ENCODE measurements at regions not wholly inside any gene's neighbourhood (a gene's known extent, or its start where the extent isn't known, plus 50 kb on each side); places are given as distances from the start of the nearest gene placed in this dataset.
A peak's percentile ranks its signal among the peaks of the same experiment; 100 is the strongest.

DNA sequence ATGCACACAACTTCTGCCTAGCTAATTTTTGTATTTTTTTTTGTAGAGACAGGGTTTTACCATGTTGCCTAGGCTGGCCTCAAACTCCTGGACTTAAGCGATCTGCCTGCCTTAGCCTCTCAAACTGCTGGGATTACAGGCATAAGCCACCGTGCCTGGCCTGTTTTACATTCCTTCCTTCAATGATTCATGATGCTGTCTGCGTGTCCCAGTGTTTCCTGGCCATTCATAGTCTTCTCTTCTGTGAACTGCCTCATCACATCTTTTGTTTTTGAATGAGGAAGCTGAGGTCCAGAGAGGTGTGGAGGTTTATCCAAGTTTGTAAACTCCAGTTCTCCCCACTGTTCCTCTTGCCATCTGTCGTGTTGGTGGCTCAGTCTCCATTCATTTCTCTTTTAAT lies 64.5 kb upstream of the MED9 start:
- H3K27ac Mint-ChIP-seq = no peak overlapping the region
- no peaks in the 10 kb centered on the region for H3K36me3 Mint-ChIP-seq
- H3K27me3 Mint-ChIP-seq = peaks cover 37% of the 10 kb centered on the region
- peaks cover 6% of the 10 kb centered on the region for H3K9me3 Mint-ChIP-seq
- H3K4me3 Mint-ChIP-seq = no peak overlapping the region
- H3K4me1 Mint-ChIP-seq = peaks cover 33% of the 10 kb centered on the region
- no peak for DNase-seq
- CTCF ChIA-PET = interaction anchor here (0.8 to 0.9 kb wide), 2 partner anchors 12 to 19 kb away, joined by 3 read pairs; no protein-coding TSS in a partner anchor

DNA sequence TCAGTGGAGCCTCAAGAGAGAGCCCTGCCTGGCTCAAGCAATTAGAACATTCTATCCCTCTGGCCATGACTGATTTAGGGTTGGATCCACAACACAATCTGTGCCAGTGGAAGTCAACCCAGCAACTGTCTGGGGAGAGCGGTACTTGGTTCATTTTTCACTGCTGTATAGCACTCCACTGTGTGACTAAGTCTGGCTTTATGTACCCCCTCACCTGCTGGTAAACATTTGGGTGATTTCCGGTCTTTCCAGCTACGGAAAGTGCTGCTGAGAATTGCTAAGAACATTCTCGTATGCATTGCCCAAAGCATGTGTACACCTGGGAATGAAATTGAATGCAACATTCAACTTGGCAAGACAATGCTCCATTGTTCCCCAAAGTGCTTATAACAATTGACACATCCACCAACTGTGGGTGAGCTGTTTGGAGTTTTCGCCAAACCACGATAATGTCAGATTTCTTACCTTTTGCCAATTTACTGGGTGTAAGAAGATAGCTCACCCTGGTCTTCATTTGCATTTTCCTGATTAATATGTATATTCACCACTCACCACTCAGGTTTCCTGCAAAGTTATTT lies 63.5 kb upstream of the MED9 start:
- no peak for DNase-seq
- no peak overlapping the region for H3K27ac Mint-ChIP-seq
- CTCF ChIA-PET = interaction anchor here (0.9 kb wide), 1 partner anchor 20 kb away, joined by 3 read pairs; no protein-coding TSS in a partner anchor
- H3K4me3 Mint-ChIP-seq = no peak overlapping the region
- peaks cover 6% of the 10 kb centered on the region for H3K9me3 Mint-ChIP-seq
- H3K27me3 Mint-ChIP-seq = peaks cover 33% of the 10 kb centered on the region
- peaks cover 29% of the 10 kb centered on the region for H3K4me1 Mint-ChIP-seq
- no peaks in the 10 kb centered on the region for H3K36me3 Mint-ChIP-seq

DNA sequence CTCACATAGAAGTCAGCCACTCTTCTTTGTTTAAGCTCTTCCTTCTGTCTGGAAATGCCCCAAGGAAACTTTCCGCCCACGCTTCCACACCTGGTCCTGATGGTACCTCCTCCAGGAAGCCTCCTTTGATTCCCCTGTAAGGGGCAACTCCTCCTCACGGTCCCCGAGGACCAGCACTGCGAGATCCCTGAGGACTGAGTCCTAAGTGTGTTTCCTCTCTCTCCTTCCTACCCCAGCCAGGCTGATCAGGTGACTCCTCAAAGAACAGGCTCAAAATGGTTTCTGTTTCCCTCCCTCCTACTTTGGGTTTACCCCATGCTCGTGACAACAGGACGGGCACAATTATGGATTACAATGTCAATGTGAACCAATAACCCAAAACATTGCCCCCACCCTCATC lies 63.0 kb upstream of the MED9 start:
- no peak overlapping the region for H3K27ac Mint-ChIP-seq
- peaks cover 33% of the 10 kb centered on the region for H3K27me3 Mint-ChIP-seq
- peaks cover 26% of the 10 kb centered on the region for H3K4me1 Mint-ChIP-seq
- CTCF ChIA-PET = no interaction called here
- DNase-seq = no peak
- peaks cover 6% of the 10 kb centered on the region for H3K9me3 Mint-ChIP-seq
- no peak overlapping the region for H3K4me3 Mint-ChIP-seq
- no peaks in the 10 kb centered on the region for H3K36me3 Mint-ChIP-seq

DNA sequence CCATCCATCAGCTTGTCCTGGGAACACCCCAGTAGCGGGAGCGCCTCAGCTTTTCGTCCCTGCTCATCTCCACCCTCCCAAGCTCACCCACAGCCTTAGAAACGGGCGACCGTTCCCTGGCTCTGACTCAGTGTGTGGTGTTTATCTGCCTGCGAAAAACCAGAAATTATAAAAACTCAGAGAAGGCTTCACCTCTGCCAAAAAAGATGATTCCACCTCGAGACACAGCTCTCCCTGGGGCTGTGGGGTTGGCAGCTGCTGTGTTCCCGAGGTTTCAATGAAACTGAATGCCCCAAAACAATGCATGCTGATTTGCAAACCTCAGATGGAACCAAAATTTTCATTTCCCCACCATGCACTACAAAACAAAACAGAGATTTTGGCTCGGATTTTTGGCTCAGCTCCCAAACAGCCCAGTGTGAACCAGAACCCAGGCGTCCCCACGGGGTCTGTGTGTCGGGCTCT lies 62.4 kb upstream of the MED9 start:
- DNase-seq = no peak
- Mint-ChIP-seq H3K4me1 (peaks cover 22% of the 10 kb centered on the region), H3K36me3 (no peaks in the 10 kb centered on the region), H3K9me3 (peaks cover 6% of the 10 kb centered on the region), H3K27me3 (peaks cover 33% of the 10 kb centered on the region), H3K27ac (no peak overlapping the region), H3K4me3 (no peak overlapping the region)
- CTCF ChIA-PET = no interaction called here

DNA sequence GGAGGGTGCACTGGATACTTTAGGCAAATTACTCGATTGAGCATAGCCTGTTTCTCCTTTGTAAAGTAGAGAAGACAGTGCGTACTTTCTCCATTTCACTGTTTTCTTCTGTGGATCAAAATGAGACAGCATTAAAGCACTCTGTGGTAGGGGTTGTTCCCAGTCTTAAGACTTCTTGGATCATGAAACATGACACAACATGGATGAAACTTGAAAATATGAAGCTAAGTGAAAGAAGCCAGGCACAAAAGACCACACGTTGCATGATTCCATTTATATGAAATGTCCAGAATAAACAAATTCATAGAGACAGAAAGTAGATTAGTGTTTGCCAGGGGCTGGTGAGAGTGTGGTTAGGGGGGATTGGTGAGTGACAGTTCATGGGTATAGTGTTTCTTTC lies 61.8 kb upstream of the MED9 start:
- Mint-ChIP-seq H3K4me1 (peaks cover 20% of the 10 kb centered on the region), H3K27me3 (peaks cover 27% of the 10 kb centered on the region), H3K9me3 (peaks cover 6% of the 10 kb centered on the region), H3K27ac (no peak overlapping the region), H3K36me3 (no peaks in the 10 kb centered on the region), H3K4me3 (no peak overlapping the region)
- DNase-seq = no peak
- CTCF ChIA-PET = no interaction called here

DNA sequence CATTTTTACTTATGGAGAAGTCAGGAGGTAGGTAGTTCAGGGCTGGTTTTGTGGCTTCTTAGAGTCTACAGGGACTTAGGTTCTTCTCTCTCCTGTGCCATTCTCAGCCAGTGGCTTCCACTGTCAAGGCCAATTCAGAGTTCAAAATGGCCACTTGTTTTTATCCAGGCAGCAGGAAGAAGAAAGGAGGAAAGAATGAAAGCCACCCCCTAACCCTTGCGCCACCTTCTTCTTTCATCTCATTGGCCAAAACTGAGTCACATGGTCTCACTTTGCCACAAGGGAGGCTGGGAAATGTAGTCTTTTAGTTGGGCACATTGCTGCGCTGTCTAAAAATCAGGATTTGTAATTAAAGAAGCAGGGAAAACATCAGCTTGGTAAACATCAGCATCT lies 60.8 kb upstream of the MED9 start:
- peaks cover 6% of the 10 kb centered on the region for H3K9me3 Mint-ChIP-seq
- no peaks in the 10 kb centered on the region for H3K36me3 Mint-ChIP-seq
- H3K27ac Mint-ChIP-seq = peak overlapping the region; percentile 71
- peaks cover 20% of the 10 kb centered on the region for H3K4me1 Mint-ChIP-seq
- H3K4me3 Mint-ChIP-seq = no peak overlapping the region
- peak; percentile 46 for DNase-seq
- CTCF ChIA-PET = no interaction called here
- peaks cover 30% of the 10 kb centered on the region for H3K27me3 Mint-ChIP-seq

DNA sequence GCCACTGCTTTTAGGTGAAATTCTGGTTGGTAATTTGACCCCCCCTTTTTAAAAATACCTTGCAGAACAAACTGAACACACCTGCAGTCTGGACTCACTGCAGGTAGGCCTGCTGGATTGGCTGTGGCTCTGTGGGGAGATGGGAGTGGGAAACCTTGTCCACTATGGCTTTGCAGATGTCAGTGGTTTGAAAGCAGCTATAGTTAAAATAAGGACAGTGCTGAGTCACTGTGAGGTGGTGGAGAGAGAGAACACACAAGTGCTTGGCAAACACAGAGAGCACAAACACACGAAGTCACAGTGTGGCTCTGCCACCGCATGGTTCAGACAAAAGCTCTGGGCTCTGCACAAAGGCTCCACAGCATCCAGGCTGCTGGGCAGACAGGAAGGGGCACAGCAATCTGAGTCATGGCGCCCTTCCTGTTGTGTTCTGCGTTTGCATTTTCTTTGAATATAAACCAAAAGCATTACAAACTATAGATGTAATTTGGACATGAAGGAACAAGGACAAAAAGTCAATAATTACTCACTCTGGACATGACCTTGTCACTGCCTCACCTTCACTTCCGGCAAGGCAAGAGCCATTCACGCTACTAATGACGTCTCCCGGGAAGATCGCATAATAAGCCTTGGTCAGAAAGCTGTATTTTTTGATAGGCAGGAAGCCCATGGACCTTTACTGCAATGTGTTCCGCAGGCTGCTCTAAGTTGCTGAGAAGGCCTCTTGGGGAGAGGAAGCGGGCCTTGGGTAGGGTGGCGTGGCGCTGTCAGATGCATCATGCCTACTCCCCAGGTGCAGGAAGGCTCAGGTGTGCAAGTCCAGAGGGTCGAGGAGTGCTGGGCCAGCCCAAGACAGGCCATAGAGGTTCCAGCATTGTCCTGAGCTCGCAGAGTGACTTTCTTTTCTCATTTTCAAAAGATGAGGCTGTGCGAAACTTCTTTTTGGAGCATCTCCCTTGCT lies 60.1 kb upstream of the MED9 start:
- Mint-ChIP-seq H3K4me1 (peaks cover 20% of the 10 kb centered on the region), H3K9me3 (peaks cover 6% of the 10 kb centered on the region), H3K27me3 (peaks cover 34% of the 10 kb centered on the region), H3K27ac (peak overlapping the region; percentile 71), H3K36me3 (no peaks in the 10 kb centered on the region), H3K4me3 (no peak overlapping the region)
- peak; percentile 47 for DNase-seq
- CTCF ChIA-PET = no interaction called here

DNA sequence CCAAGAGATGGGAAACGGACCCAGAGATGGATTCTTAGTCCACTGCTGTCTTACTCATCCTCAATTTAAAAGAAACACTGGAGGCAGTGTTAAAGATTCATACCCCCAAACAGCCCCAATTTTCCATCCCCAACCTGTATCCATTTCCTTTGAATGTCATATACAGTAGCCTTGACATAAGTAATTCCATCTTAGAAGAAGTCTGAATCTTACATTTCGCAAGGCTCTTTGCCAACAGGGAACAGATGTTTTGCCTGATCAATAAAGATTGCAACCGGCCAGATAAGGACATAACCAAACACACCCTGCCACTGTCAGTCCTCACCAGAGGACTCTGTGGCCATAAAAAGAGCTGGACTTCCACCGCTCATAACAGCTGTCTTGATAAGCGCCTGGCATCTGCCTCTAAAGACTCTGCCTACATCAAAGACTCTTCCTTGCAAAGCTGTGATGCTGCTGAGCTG lies 59.0 kb upstream of the MED9 start:
- DNase-seq = no peak
- CTCF ChIA-PET = no interaction called here
- no peaks in the 10 kb centered on the region for H3K36me3 Mint-ChIP-seq
- no peak overlapping the region for H3K27ac Mint-ChIP-seq
- H3K27me3 Mint-ChIP-seq = peaks cover 28% of the 10 kb centered on the region
- H3K9me3 Mint-ChIP-seq = peaks cover 6% of the 10 kb centered on the region
- H3K4me3 Mint-ChIP-seq = no peak overlapping the region
- H3K4me1 Mint-ChIP-seq = peaks cover 17% of the 10 kb centered on the region

DNA sequence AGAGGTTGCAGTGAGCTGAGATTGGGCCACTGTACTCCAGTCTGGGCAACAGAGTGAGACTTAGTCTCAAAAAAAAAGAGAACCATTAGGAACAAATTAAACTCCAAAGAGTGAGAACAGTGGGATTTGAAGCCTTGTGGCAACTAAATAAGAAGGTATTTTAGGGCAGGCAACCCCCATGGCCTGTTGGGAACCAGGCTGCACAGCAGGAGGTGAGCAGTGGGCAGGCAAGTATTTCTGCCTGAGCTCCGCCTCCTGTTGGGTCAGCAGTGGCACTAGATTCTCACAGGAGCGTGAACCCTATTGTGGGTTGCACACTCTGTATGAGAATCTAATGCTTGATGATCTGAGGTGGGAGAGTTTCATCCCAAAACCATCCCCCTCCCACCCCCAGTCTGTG lies 57.6 kb upstream of the MED9 start:
- no peak overlapping the region for H3K27ac Mint-ChIP-seq
- peaks cover 6% of the 10 kb centered on the region for H3K9me3 Mint-ChIP-seq
- H3K36me3 Mint-ChIP-seq = no peaks in the 10 kb centered on the region
- peaks cover 17% of the 10 kb centered on the region for H3K4me1 Mint-ChIP-seq
- H3K4me3 Mint-ChIP-seq = no peak overlapping the region
- DNase-seq = no peak
- H3K27me3 Mint-ChIP-seq = peaks cover 21% of the 10 kb centered on the region
- CTCF ChIA-PET = interaction anchor here (1.3 kb wide), 1 partner anchor 64 kb away, joined by 3 read pairs; no protein-coding TSS in a partner anchor

DNA sequence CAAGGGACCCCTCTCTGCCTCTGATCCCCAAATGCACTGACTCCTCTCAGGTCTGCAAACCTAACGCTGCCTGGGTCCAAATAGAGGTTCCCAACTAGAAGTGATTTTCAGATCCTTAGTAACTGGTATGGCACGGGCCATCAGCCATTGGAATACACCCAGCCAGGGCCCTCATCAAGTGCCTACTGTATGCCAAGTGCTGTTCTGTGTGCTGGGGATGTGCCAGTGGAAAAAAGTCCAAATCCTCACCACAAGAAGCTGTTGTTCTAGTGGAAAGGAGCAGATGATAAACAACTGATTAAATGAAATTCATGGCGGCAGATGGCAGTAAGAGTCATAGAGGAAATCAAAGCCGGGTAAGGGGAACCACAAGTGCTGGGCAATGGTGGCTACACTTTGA lies 57.2 kb upstream of the MED9 start:
- Mint-ChIP-seq H3K27me3 (peaks cover 19% of the 10 kb centered on the region), H3K27ac (no peak overlapping the region), H3K9me3 (peaks cover 6% of the 10 kb centered on the region), H3K4me3 (no peak overlapping the region), H3K4me1 (peaks cover 17% of the 10 kb centered on the region), H3K36me3 (no peaks in the 10 kb centered on the region)
- no peak for DNase-seq
- CTCF ChIA-PET = interaction anchor here (1.3 kb wide), 1 partner anchor 64 kb away, joined by 3 read pairs; no protein-coding TSS in a partner anchor

DNA sequence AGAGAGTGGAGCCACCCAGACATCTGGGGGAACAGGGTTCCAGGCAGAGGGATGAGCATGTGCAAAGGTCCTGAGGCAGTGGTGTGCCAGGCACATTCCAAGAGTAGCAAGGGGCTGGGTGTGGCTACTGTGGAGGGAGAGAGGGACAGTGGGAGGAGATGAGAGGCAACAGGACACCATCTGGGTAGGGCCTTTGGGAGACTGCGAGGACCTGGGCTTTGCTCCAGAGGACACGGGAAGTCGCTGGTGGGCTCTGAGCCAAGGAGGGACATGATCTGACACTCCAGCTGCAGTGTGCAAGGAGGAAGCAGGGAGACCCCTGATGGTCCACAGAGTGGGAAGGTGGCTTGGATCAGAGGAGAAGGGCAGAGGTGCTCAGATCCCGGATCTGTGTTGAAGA lies 56.7 kb upstream of the MED9 start:
- Mint-ChIP-seq H3K4me3 (no peak overlapping the region), H3K27ac (no peak overlapping the region), H3K9me3 (peaks cover 8% of the 10 kb centered on the region), H3K36me3 (no peaks in the 10 kb centered on the region), H3K4me1 (peaks cover 17% of the 10 kb centered on the region), H3K27me3 (peaks cover 19% of the 10 kb centered on the region)
- CTCF ChIA-PET = no interaction called here
- no peak for DNase-seq

DNA sequence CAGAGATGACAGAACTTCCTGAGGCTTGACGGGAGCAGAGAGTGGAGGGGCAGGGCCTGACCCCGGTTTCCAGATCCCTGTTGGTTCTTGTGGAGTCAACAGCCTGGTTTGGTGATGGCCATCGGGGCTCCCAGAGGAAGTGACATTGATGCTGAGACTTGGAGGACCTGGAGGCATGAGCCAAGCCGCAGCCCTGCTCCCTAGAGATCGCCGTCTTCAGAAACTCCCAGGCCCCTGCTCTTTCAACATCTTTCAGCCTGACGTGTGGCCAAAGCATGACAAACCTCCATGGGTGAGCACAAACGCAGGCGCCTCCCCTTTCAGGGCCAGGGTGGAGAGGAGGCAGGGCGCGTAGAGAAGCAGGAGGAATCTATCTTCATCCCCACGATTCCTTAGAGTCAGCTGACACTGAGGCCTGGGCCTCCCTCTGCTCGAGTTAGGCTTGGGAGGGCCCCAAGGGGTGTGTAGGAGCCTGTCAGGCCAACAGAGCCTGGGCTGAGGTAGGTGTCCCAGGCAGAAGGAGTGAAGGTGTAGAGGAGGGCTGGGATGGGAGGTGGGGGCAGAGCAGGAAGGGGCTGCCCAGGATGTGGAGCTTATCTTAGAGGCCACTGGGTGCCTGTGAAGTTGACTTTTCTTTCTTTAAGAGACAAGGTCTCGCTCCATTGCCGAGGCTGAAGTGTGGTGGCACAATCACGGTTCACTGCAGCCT lies 56.1 kb upstream of the MED9 start:
- H3K36me3 Mint-ChIP-seq = no peaks in the 10 kb centered on the region
- no peak overlapping the region for H3K4me3 Mint-ChIP-seq

DNA sequence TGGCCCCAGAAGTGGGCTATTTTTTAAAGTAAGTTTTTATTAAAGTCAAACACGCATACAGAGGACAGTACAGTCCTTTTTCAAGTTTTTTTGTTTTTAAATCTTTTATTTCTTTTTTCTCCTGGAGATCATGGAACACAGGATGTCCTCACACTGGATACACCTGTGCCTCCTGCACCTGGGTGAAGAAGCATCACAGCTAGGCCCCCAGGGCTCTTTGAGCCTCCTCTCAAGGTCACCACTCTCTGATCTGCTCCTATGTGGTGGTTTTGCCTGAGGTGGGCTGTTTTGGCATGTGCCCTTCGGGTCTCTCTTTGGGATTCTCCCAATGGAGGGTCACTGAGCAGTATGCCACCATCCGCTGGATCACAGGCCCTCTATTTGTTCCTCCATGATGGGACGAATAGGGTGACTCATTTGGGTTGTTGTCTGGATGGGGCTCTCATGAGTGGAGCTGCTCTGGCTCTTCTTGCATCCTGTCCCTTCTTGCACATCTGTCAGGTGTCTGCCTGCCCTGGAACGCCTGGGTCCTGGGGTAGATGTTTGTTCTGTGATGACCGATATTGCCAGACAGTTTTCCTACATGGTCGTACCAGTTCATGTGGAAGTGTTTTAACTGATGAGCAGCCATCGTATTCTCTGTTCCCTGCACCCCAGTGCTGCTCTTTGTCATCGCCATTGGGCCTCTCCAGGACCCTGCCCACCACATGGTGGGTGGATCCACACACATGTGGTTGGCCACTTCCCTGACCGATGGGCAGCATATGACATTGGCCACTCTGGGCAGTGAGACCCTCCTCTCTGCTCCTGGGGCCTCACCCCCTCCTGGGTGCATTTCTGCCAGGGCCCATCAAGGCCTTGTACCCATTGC lies 55.2 kb upstream of the MED9 start:
- DNase-seq = no peak
- CTCF ChIA-PET = no interaction called here
- H3K36me3 Mint-ChIP-seq = no peaks in the 10 kb centered on the region
- peaks cover 22% of the 10 kb centered on the region for H3K27me3 Mint-ChIP-seq
- no peak overlapping the region for H3K4me3 Mint-ChIP-seq
- peaks cover 7% of the 10 kb centered on the region for H3K4me1 Mint-ChIP-seq
- no peak overlapping the region for H3K27ac Mint-ChIP-seq
- H3K9me3 Mint-ChIP-seq = peaks cover 3% of the 10 kb centered on the region

More for the DNA sequence above, 56.1 kb upstream of the MED9 start:
- H3K4me1 Mint-ChIP-seq = peaks cover 15% of the 10 kb centered on the region
- peaks cover 19% of the 10 kb centered on the region for H3K27me3 Mint-ChIP-seq
- H3K27ac Mint-ChIP-seq = no peak overlapping the region
- CTCF ChIA-PET = no interaction called here
- H3K9me3 Mint-ChIP-seq = peaks cover 8% of the 10 kb centered on the region
- DNase-seq = no peak

Measured in activated naive CD4-positive, alpha-beta T cell treated with anti-CD3 and anti-CD28 coated beads, Interleukin-2, amount 10 ng/mL, durations not matched to agents 7 days and 5 days (primary cell).